ENCODE measurements at regions not wholly inside any gene's neighbourhood (a gene's known extent, or its start where the extent isn't known, plus 50 kb on each side); places are given as distances from the start of the nearest gene placed in this dataset.

DNA sequence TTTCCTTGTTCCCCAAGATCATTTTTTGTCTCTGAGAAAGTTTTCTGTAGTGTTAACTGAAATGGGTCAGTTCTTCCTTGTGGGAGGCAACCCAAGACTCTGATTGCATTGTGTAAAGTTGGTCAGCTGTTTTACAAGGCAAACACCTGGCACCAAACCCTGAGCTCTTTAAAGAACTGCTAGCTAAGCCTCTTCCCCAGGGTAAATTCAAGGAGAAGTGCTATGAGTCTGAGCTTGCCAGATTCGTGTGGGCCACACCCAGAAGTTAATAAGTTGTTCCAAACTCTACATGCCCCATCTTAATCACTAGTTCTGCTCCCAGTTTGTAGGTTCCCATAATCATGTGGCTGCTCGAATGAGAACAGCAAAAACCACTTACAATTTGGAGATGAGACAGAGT is 214.5 kb downstream of the BTG1 start:
- Histone ChIP-seq H3K36me3 (no peaks in the 10 kb centered on the region), H3K9me3 (no peaks in the 10 kb centered on the region), H3K4me1 (peaks cover 0 to 6% (median 4%) of the 10 kb centered on the region in 3 donors), H3K4me3 (no peak overlapping the region), H3K27me3 (no peaks in the 10 kb centered on the region), H3K27ac (no peak overlapping the region)
- peak; percentile 61 for ATAC-seq
- TF ChIP-seq, protein P1, sequence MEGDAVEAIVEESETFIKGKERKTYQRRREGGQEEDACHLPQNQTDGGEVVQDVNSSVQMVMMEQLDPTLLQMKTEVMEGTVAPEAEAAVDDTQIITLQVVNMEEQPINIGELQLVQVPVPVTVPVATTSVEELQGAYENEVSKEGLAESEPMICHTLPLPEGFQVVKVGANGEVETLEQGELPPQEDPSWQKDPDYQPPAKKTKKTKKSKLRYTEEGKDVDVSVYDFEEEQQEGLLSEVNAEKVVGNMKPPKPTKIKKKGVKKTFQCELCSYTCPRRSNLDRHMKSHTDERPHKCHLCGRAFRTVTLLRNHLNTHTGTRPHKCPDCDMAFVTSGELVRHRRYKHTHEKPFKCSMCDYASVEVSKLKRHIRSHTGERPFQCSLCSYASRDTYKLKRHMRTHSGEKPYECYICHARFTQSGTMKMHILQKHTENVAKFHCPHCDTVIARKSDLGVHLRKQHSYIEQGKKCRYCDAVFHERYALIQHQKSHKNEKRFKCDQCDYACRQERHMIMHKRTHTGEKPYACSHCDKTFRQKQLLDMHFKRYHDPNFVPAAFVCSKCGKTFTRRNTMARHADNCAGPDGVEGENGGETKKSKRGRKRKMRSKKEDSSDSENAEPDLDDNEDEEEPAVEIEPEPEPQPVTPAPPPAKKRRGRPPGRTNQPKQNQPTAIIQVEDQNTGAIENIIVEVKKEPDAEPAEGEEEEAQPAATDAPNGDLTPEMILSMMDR (IDR thresholded peaks at IDR 0.05) = no peak
- no peak for TF ChIP-seq POLR2A (IDR thresholded peaks at IDR 0.05)
- no peak for TF ChIP-seq POLR2AphosphoS5 (IDR thresholded peaks at IDR 0.05)
- 20 to 44% methylated on average over 2 of the region's 2 CpGs for WGBS, 2 donors (ENCODE audit: low coverage in 1 of 2)

DNA sequence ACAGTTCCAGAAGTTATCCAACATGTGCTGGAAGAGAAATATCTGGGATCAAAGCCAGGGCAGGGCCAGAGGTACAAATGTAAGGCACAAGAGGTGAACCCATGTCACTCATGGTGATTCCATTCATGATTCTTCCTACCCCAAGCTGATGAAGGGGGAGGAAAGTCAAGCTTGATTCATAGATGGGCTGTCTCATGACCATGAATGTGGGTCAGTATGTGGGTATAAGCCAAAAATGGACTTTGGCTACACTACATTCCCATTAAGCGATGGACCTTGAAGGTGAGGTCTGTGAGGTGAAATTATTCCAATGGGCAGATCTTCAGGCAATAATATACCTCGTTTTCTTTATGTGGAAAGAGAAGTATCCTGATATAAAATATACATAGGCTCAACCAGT is 217.1 kb downstream of the BTG1 start:
- TF ChIP-seq, protein P1 (IDR thresholded peaks at IDR 0.05) = no peak
- no peak for TF ChIP-seq POLR2A (IDR thresholded peaks at IDR 0.05)
- no peak for TF ChIP-seq EP300 (IDR thresholded peaks at IDR 0.05)
- TF ChIP-seq POLR2AphosphoS5 (IDR thresholded peaks at IDR 0.05) = no peak
- H3K4me1 ChIP-seq = peaks cover 0 to 10% (median 4%) of the 10 kb centered on the region in 3 donors
- H3K27ac ChIP-seq = no peak overlapping the region
- no peak for ATAC-seq
- H3K9me3 ChIP-seq = no peaks in the 10 kb centered on the region
- no peaks in the 10 kb centered on the region for H3K36me3 ChIP-seq
- no peaks in the 10 kb centered on the region for H3K27me3 ChIP-seq
- H3K4me3 ChIP-seq = no peak overlapping the region
- 100% methylated on average over 2 of the region's 2 CpGs for WGBS, 2 donors (ENCODE audit: low coverage in 1 of 2)

DNA sequence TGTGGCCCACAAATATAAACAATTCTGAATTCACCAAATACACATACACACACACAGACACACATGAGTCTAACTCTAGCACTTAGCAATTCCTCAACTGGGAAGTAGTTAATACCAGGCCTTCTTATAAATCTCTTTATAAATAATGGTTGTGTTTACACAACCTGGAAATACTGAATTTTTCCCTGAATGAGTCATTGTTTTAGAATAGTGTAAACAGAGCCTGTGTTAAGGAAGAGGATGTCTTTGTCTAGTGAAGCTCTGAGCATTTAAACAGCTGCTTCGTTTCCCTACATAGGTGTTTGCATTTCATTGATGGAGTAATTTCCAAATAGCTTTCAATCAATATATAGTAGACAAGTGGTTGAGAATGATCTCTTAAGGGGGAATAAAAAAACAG is 218.8 kb downstream of the BTG1 start:
- Histone ChIP-seq H3K4me3 (no peak overlapping the region), H3K27ac (no peak overlapping the region), H3K4me1 (peaks cover 0 to 10% (median 4%) of the 10 kb centered on the region in 3 donors), H3K36me3 (no peaks in the 10 kb centered on the region), H3K9me3 (no peaks in the 10 kb centered on the region), H3K27me3 (no peaks in the 10 kb centered on the region)
- WGBS, 2 donors (ENCODE audit: low coverage in 1 of 2) = 0 to 24% methylated on average over 1 of the region's 1 CpG
- ATAC-seq = peak; percentile 44
- TF ChIP-seq POLR2AphosphoS5 (IDR thresholded peaks at IDR 0.05) = no peak
- no peak for TF ChIP-seq POLR2A (IDR thresholded peaks at IDR 0.05)
- TF ChIP-seq EP300 (IDR thresholded peaks at IDR 0.05) = no peak
- TF ChIP-seq, protein P1 (IDR thresholded peaks at IDR 0.05) = no peak

DNA sequence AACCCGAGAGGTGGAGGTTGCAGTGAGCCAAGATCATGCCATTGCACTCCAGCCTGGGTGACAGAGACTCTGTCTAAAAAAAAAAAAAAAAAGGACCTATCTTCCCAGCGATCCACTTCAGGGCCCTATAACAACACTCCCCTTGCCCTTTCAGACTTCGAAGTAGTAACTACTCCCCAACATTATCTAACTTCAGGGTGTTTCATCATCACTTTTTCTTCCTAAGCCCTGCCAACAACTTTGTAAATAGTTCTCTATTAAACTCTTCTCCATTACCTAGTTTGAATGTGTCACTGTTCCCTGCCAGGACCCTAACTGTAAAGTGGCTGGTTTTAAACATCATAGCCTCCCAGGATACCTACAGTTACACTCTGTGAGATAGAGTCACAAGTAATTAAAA is 220.8 kb downstream of the BTG1 start:
- WGBS, 2 donors (ENCODE audit: low coverage in 1 of 2) = 50 to 59% methylated on average over 3 of the region's 3 CpGs

DNA sequence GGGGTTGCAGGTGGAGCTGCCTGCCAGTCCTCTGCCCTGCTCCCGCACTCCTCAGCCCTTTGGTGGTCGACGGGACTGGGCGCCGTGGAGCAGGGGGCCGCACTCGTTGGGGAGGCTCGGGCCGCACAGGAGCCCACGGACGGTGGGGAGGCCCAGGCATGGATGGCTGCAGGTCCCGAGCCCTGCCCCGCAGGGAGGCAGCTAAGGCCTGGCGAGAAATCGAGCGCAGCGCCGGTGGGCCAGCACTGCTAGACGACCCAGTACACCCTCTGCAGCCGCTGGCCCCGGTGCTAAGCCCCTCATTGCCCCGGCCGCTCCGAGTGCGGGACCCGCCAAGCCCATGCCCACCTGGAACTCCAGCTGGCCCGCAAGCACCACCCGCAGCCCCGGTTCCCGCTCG is 221.8 kb downstream of the BTG1 start:
- Histone ChIP-seq H3K4me1 (peaks cover 0 to 10% (median 4%) of the 10 kb centered on the region in 3 donors), H3K27ac (no peak overlapping the region), H3K9me3 (no peaks in the 10 kb centered on the region), H3K36me3 (no peaks in the 10 kb centered on the region), H3K27me3 (no peaks in the 10 kb centered on the region), H3K4me3 (no peak overlapping the region)
- no CpG with 5 or more reads among the region's 31 CpGs for WGBS, 2 donors (ENCODE audit: low coverage in 1 of 2)
- TF ChIP-seq EP300 (IDR thresholded peaks at IDR 0.05) = no peak
- no peak for TF ChIP-seq POLR2A (IDR thresholded peaks at IDR 0.05)
- no peak for ATAC-seq

More for the DNA sequence above, 220.8 kb downstream of the BTG1 start:
- Histone ChIP-seq H3K4me3 (no peak overlapping the region), H3K27me3 (no peaks in the 10 kb centered on the region), H3K27ac (no peak overlapping the region), H3K36me3 (no peaks in the 10 kb centered on the region), H3K9me3 (no peaks in the 10 kb centered on the region), H3K4me1 (peaks cover 0 to 10% (median 4%) of the 10 kb centered on the region in 3 donors)
- peak; percentile 43 for ATAC-seq
- TF ChIP-seq POLR2A (IDR thresholded peaks at IDR 0.05) (no peak), POLR2AphosphoS5 (IDR thresholded peaks at IDR 0.05) (no peak), EP300 (IDR thresholded peaks at IDR 0.05) (no peak)
- TF ChIP-seq, protein P1 (IDR thresholded peaks at IDR 0.05) = no peak
